Stomach (tissue), 8 donors: ENCODE measurements at regions not wholly inside any gene's neighbourhood (a gene's known extent, or its start where the extent isn't known, plus 50 kb on each side); places are given as distances from the start of the nearest gene placed in this dataset.

Source experiments
- DNase-seq, 2 donors: peaks; one replicate each; pipeline versions ENCODE4 v3.0.0 to v3.0.0-alpha.2; 2013 to 2019
- H3K27ac ChIP-seq, 5 donors: fragments of 200-600 bp in 4 of 5; sonication (generic) in 4 of 5; one replicate each; pipeline ENCODE4 v1.5.1; 2013 to 2019; ENCODE audit warnings: mild to moderate bottlenecking in 1 of 5, moderate library complexity in 1 of 5
- H3K27me3 ChIP-seq, 3 donors: fragments of 200-600 bp; sonication (generic); one replicate each; pipeline ENCODE4 v1.5.1; 2017 to 2019; ENCODE audit warnings: mixed run types in 1 of 3
- H3K36me3 ChIP-seq, 4 donors: fragments of 200-600 bp; sonication (generic); 1 replicate in 3 of 4; 2 replicates in 1 of 4; pipeline ENCODE4 v1.5.1; 2016 to 2019
- H3K4me1 ChIP-seq, 4 donors: fragments of 200-600 bp; sonication (generic); one replicate each; pipeline ENCODE4 v1.5.1; 2016 to 2019
- H3K4me3 ChIP-seq, 4 donors: fragments of 200-600 bp; sonication (generic) in 3 of 4; one replicate each; pipeline ENCODE4 v1.5.1; 2016 to 2019; ENCODE audit warnings: mild to moderate bottlenecking in 1 of 4
- H3K9me3 ChIP-seq, 4 donors: fragments of 200-600 bp; sonication (generic); one replicate each; pipeline ENCODE4 v1.5.1; 2016 to 2019
- CTCF ChIP-seq, 7 experiments: fragments of 450-650 bp in 4 of 7; fragments of 200-600 bp in 3 of 7; sonication (generic) in 3 of 7; IDR thresholded peaks; one replicate each; pipeline ENCODE4 v1.5.1; 2016 to 2019; ENCODE audit warnings: antibody characterized with exemption in 7 of 7, control low read depth in 2 of 7, mild to moderate bottlenecking in 1 of 7
- EP300 ChIP-seq: sonication (generic); formaldehyde crosslinking; IDR thresholded peaks from one replicate; pipeline ENCODE4 v1.6.1; 2017; ENCODE audit warnings: antibody characterized with exemption
- POLR2A ChIP-seq, 4 donors: fragments of 450-650 bp; IDR thresholded peaks; one replicate each; pipeline ENCODE4 v1.6.1; 2016; ENCODE audit warnings: antibody characterized with exemption in 4 of 4, control low read depth in 2 of 4, mild to moderate bottlenecking in 1 of 4, moderate library complexity in 1 of 4
- POLR2AphosphoS5 ChIP-seq, 3 donors: sonication (generic); formaldehyde crosslinking; IDR thresholded peaks; one replicate each; pipeline ENCODE4 v1.6.1; 2016; ENCODE audit warnings: antibody characterized with exemption in 3 of 3
- WGBS, 5 donors: extraction: QIAGEN DNeasy Blood & Tissue Kit in 3 of 5; methylation state at CpG; one replicate each; pipeline versions ENCODE4 v1.1.5 to v1.1.7; 2013 to 2018; 5-methylcytosine and 5-hydroxymethylcytosine counted together
- intact Hi-C: fragments of 100-400 bp; cut with DNase I; formaldehyde crosslinking; loops from one replicate; pipeline ENCODE4 v1.15.1; 2023; ENCODE audit warnings: low total_unique reads
- donor health status: healthy with polysubstance abuse.
- donor health status: Bipolar disorder and iron deficiency.
- donor health status: healthy.

GRCh38 chr21:25422610-25423608, 184.4 kb downstream of the MRPL39 start:
- Histone ChIP-seq H3K4me3 (no peak overlapping the region), H3K36me3 (no peaks in the 10 kb centered on the region), H3K4me1 (no peaks in the 10 kb centered on the region), H3K27me3 (no peaks in the 10 kb centered on the region), H3K9me3 (no peaks in the 10 kb centered on the region), H3K27ac (no peak overlapping the region)
- WGBS, 5 donors, result 71 to 83% (median 73%) methylated on average over 4 of the region's 4 CpGs
- TF ChIP-seq POLR2AphosphoS5 (IDR thresholded peaks at IDR 0.05) (no peak), CTCF (IDR thresholded peaks at IDR 0.05) (no peak), EP300 (no peak), POLR2A (IDR thresholded peaks at IDR 0.05) (no peak)
- DNase-seq, result no peak
- intact Hi-C loops, result no loop called here

- no peaks in the 10 kb centered on the region for H3K9me3 ChIP-seq
- 18 to 39% (median 24%) methylated on average over 5 to 6 of the region's 6 CpGs for WGBS, 5 donors
- DNase-seq, result peak; percentile 37 to 39
- H3K4me3 ChIP-seq, result no peak overlapping the region
- peak in 4 of 7 experiments; percentile 12 to 60 (median 18) for TF ChIP-seq CTCF (IDR thresholded peaks at IDR 0.05)
- no peak for TF ChIP-seq POLR2AphosphoS5 (IDR thresholded peaks at IDR 0.05)
- intact Hi-C loops, result no loop called here
- H3K27ac ChIP-seq, result no peak overlapping the region
- H3K36me3 ChIP-seq, result no peaks in the 10 kb centered on the region
- H3K4me1 ChIP-seq, result no peaks in the 10 kb centered on the region
- H3K27me3 ChIP-seq, result no peaks in the 10 kb centered on the region
These were observed 185.8 kb downstream of the MRPL39 start for GRCh38 chr21:25421321-25422028.

- H3K27ac ChIP-seq, result no peak overlapping the region
- DNase-seq, result no peak
- intact Hi-C loops, result no loop called here
- H3K36me3 ChIP-seq, result no peaks in the 10 kb centered on the region
- WGBS, 5 donors, result 84 to 90% (median 86%) methylated on average over 4 of the region's 4 CpGs
- H3K4me3 ChIP-seq, result no peak overlapping the region
- H3K9me3 ChIP-seq, result no peaks in the 10 kb centered on the region
- no peaks in the 10 kb centered on the region for H3K27me3 ChIP-seq
- no peak for TF ChIP-seq CTCF (IDR thresholded peaks at IDR 0.05)
- no peak for TF ChIP-seq EP300
- TF ChIP-seq POLR2AphosphoS5 (IDR thresholded peaks at IDR 0.05), result no peak
- TF ChIP-seq POLR2A (IDR thresholded peaks at IDR 0.05), result no peak
- no peaks in the 10 kb centered on the region for H3K4me1 ChIP-seq
These were observed 186.4 kb downstream of the MRPL39 start for GRCh38 chr21:25420831-25421230.

- WGBS, 5 donors, result 54 to 64% (median 56%) methylated on average over 2 of the region's 2 CpGs
- Histone ChIP-seq H3K9me3 (peaks cover 0 to 9% (median 8%) of the 10 kb centered on the region in 4 donors), H3K36me3 (no peaks in the 10 kb centered on the region), H3K4me3 (no peak overlapping the region), H3K27me3 (no peaks in the 10 kb centered on the region), H3K4me1 (no peaks in the 10 kb centered on the region), H3K27ac (no peak overlapping the region)
- no peak for DNase-seq
- TF ChIP-seq POLR2A (IDR thresholded peaks at IDR 0.05), result no peak
- TF ChIP-seq POLR2AphosphoS5 (IDR thresholded peaks at IDR 0.05), result no peak
- no peak for TF ChIP-seq CTCF (IDR thresholded peaks at IDR 0.05)
- no peak for TF ChIP-seq EP300
- intact Hi-C loops, result no loop called here
These were observed 190.6 kb downstream of the MRPL39 start for GRCh38 chr21:25416669-25417068.
